ENCODE measurements at regions not wholly inside any gene's neighbourhood (a gene's known extent, or its start where the extent isn't known, plus 50 kb on each side); places are given as distances from the start of the nearest gene placed in this dataset.

- TF ChIP-seq FOXK2 (IDR thresholded peaks at IDR 0.05): no peak
- TF ChIP-seq ARNT (IDR thresholded peaks at IDR 0.05): no peak
- no peak for TF ChIP-seq NFRKB (IDR thresholded peaks at IDR 0.05)
- no peak for TF ChIP-seq BHLHE40 (IDR thresholded peaks at IDR 0.05; ENCODE audit: borderline replicate concordance)
- TF ChIP-seq PKNOX1 (IDR thresholded peaks at IDR 0.05): no peak
- TF ChIP-seq ZNF384 (IDR thresholded peaks at IDR 0.05): no peak
- TF ChIP-seq CTBP1 (IDR thresholded peaks at IDR 0.05; ENCODE audit: borderline replicate concordance): no peak
- no peak for TF ChIP-seq ELF4 (IDR thresholded peaks at IDR 0.05)
- TF ChIP-seq FOXM1 (IDR thresholded peaks at IDR 0.05; ENCODE audit: borderline replicate concordance): no peak
- TF ChIP-seq SP1 (IDR thresholded peaks at IDR 0.05): no peak
- TF ChIP-seq TARDBP (IDR thresholded peaks at IDR 0.05): no peak
- no peak for TF ChIP-seq FOXA1 (IDR thresholded peaks at IDR 0.05)
- TF ChIP-seq HDGF (IDR thresholded peaks at IDR 0.05; ENCODE audit: borderline replicate concordance): no peak
- no peak for TF ChIP-seq SUZ12 (IDR thresholded peaks at IDR 0.05)
These were observed 388.9 kb downstream of the SPRY1 start for GRCh38 chr4:123785538-123785937.
